Astrocyte (in vitro differentiated cells and primary cell): ENCODE measurements at regions not wholly inside any gene's neighbourhood (a gene's known extent, or its start where the extent isn't known, plus 50 kb on each side); places are given as distances from the start of the nearest gene placed in this dataset.

Experiments used
- CTCF ChIP-seq: IDR thresholded peaks from 2 replicates; pipeline ENCODE4 v1.5.1; 2011; ENCODE audit warnings: low read depth, mild to moderate bottlenecking, inconsistent platforms, low read length, moderate library complexity; ENCODE audit not compliant: insufficient read depth
- EZH2 ChIP-seq: IDR thresholded peaks from 2 replicates; pipeline ENCODE4 v1.6.1; 2012; ENCODE audit warnings: mild to moderate bottlenecking, low read length, inconsistent platforms; ENCODE audit not compliant: insufficient read depth

- no peak for TF ChIP-seq CTCF
- TF ChIP-seq EZH2 = no peak
Measured at GRCh38 chr3:1907911-1908310, 190.8 kb upstream of the CNTN4 start.
